ENCODE measurements at regions not wholly inside any gene's neighbourhood (a gene's known extent, or its start where the extent isn't known, plus 50 kb on each side); places are given as distances from the start of the nearest gene placed in this dataset.

DNA sequence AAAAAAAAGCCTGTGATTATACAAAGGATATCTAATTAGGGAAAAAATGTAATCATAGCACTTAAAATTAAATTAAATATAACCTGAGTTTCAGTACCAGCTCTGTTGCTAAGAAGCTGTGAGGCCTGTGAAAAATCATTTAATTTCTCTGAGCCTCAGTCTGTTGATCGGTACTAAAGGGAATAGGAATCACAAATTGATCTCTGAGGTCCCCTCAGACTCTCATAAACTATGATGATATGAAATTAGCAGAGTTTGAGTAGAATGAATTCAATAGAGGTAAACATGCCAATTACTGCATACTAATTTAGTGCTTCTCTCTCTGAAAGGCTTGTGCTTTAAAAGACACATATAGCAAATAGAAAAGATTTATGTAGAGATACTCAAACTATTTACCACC lies 416.8 kb upstream of the NCAM2 start:
- H3K4me3 Mint-ChIP-seq = no peak overlapping the region
- peaks cover 2% of the 10 kb centered on the region for H3K36me3 Mint-ChIP-seq
- H3K9me3 Mint-ChIP-seq = peaks cover 0 to 4% (median 0%) of the 10 kb centered on the region in 3 donors
- no peak overlapping the region for H3K27ac Mint-ChIP-seq
- H3K27me3 Mint-ChIP-seq = no peaks in the 10 kb centered on the region
- H3K4me1 Mint-ChIP-seq = no peaks in the 10 kb centered on the region

DNA sequence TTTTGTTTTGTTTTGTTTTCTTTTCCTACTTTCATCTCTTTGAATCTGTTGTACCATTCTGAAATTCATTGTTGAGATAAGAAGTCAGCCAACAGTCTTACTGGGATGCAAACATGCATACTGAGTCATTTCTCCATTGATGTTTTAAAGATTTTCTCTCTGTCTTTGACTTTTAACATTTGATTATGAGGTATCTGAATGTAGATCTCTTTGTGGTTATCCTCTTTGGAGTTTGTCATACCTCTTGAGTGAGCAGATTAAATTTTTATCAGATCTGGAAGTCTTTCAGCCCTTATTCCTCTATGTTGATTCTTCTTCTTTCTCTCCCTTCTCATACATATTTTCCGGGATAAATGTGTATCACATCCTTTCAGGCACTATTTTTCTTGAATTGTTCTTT lies 406.9 kb upstream of the NCAM2 start:
- Mint-ChIP-seq H3K4me1 (no peaks in the 10 kb centered on the region), H3K9me3 (peaks cover 3 to 9% (median 7%) of the 10 kb centered on the region in 3 donors), H3K4me3 (no peak overlapping the region), H3K36me3 (no peaks in the 10 kb centered on the region), H3K27me3 (no peaks in the 10 kb centered on the region), H3K27ac (peak overlapping the region in 1 of 3 donors; percentile 31)

DNA sequence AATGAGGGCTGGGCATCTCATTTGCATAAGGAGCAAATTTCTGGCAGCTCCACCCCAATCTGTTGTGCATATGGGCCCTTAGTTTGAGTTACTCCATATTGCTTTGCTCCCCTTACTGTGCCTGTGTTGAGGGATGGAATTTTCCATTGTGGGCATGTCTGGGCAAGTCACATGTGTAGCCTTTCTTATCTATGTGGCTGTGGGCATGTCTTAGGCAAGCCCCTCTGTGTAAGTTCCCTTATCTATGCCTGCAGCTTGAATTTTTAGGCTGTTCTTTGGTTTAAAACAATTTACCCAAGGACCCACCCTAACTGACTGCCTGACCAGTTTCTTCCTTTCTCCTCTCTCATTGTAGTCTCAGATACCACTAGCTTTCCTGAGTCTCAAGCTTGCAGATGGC lies 405.7 kb upstream of the NCAM2 start:
- H3K9me3 Mint-ChIP-seq = peaks cover 3 to 9% (median 7%) of the 10 kb centered on the region in 3 donors
- H3K36me3 Mint-ChIP-seq = no peaks in the 10 kb centered on the region
- H3K4me1 Mint-ChIP-seq = no peaks in the 10 kb centered on the region
- H3K4me3 Mint-ChIP-seq = no peak overlapping the region
- no peaks in the 10 kb centered on the region for H3K27me3 Mint-ChIP-seq
- H3K27ac Mint-ChIP-seq = no peak overlapping the region

DNA sequence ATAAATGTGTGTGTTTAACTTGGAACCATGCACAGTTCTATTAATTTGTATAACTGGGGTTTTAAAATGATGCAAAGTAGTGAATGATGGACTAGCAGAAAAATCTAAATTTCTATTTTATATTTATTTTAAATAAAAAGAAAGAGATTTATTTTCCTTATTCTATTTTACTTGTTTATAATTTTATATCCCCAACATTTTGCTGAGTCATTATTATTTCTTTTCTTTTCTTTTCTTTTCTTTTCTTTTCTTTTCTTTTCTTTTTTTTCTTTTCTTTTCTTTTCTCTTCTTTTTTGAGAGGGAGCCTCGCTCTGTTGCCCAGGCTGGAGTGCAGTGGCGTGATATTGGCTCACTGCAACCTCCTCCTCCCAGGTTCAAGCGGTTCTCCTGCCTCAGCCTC lies 395.0 kb upstream of the NCAM2 start:
- Mint-ChIP-seq H3K4me3 (no peak overlapping the region), H3K9me3 (peaks cover 0 to 7% (median 2%) of the 10 kb centered on the region in 3 donors), H3K27ac (no peak overlapping the region), H3K27me3 (no peaks in the 10 kb centered on the region), H3K4me1 (no peaks in the 10 kb centered on the region), H3K36me3 (no peaks in the 10 kb centered on the region)

DNA sequence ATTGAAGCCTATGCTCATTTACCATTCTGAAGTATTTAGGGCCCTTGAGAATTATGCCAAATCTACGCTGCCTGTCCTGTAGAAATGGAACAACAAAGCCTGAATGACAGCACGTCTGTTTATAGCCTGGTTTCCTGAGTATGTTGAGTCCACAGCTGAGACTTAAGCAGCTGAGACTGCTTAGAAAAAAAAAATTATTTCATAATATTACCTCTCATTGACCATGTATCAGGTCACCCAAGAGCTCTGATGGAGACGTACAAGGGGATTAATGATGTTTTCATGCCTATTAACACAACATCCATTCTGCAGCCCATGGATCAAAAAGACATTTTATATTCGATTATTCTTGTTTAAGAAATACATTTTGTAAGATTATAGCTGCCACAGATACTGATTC lies 387.2 kb upstream of the NCAM2 start:
- H3K9me3 Mint-ChIP-seq = peaks cover 1 to 10% (median 2%) of the 10 kb centered on the region in 3 donors
- H3K27ac Mint-ChIP-seq = no peak overlapping the region
- H3K36me3 Mint-ChIP-seq = peaks cover 2% of the 10 kb centered on the region
- H3K4me1 Mint-ChIP-seq = no peaks in the 10 kb centered on the region
- H3K4me3 Mint-ChIP-seq = no peak overlapping the region
- H3K27me3 Mint-ChIP-seq = no peaks in the 10 kb centered on the region

DNA sequence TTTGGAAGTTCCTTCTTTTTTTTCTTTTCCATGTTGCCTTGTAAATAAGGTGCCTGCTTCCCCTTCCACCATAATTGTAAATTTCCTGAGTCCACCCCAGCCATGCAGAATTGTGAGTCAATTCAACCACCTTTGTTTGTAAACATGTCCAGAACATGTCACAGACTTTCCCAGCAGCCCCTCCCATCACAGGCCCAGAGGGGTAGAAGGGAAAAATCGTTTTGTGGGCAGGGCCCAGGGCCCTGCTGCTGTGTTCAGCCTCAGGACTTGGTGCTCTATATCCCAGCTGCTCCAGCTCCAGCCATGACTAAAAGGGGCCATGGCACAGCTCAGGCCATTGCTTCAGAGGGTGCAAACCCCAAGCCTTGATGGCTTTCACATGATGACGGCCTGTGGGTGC lies 384.6 kb upstream of the NCAM2 start:
- Mint-ChIP-seq H3K9me3 (peaks cover 0 to 6% (median 1%) of the 10 kb centered on the region in 3 donors), H3K36me3 (peaks cover 2% of the 10 kb centered on the region), H3K4me1 (no peaks in the 10 kb centered on the region), H3K27ac (no peak overlapping the region), H3K27me3 (no peaks in the 10 kb centered on the region), H3K4me3 (no peak overlapping the region)

DNA sequence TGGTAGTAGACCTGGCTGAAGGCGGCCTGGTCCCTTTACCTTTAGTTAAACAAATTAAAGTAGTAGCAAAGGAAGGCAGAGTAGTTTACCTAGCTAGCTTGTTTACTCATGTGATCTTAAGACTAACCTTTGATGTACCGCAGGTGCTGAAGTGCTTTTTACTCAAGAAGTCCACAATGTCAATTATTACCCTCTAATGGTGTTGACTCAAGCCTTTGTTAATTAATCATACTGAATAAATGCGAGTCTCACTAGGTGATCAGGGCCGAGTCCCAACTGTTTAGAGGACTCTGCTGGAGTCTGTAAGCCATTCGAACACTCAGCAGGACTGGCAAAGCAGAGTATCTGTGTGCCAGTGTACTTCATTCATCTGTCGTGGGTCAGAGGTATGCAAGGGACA lies 381.1 kb upstream of the NCAM2 start:
- H3K27me3 Mint-ChIP-seq = no peaks in the 10 kb centered on the region
- no peak overlapping the region for H3K27ac Mint-ChIP-seq
- H3K4me1 Mint-ChIP-seq = no peaks in the 10 kb centered on the region
- no peak overlapping the region for H3K4me3 Mint-ChIP-seq
- H3K36me3 Mint-ChIP-seq = no peaks in the 10 kb centered on the region
- H3K9me3 Mint-ChIP-seq = peaks cover 0 to 5% (median 2%) of the 10 kb centered on the region in 3 donors

DNA sequence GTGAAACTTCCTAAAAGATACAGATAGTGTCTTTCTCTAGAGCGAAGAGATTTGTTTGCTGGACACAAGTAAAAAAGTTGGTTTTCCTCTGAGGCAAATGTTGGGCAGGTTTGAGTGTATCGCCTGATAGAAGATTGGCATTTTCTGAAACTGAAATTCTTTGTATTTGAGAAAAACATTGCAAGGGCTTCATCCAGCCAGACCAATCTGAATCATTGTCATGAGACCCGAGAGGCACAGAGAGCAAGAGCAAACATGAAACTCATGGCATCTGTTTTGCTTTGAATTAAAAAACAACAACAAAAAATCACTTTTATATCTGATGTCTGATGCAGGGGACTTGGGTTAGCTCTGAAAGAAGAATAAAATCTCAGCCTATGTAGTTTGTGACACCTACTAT lies 379.3 kb upstream of the NCAM2 start:
- no peak overlapping the region for H3K27ac Mint-ChIP-seq
- H3K36me3 Mint-ChIP-seq = no peaks in the 10 kb centered on the region
- no peak overlapping the region for H3K4me3 Mint-ChIP-seq
- no peaks in the 10 kb centered on the region for H3K4me1 Mint-ChIP-seq
- H3K9me3 Mint-ChIP-seq = peaks cover 0 to 7% (median 4%) of the 10 kb centered on the region in 3 donors
- no peaks in the 10 kb centered on the region for H3K27me3 Mint-ChIP-seq

DNA sequence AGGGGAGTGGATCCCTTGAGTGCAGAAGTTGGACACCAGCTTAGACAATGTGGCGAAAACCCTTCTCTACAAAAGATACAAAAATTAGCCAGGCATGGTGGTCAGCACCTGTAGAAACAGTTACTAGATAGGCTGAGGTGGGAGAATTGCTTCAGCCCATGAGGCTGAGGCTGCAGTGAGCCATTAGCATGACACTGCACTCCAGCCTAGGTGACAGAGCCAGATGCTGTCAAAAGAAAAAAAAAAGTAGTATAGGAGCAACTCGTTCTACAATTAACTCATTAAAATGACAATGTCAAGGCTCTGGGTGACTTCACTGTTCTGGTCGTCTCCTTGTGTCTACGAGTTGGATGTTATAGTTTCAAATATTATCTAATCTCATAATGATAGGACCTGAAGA lies 370.6 kb upstream of the NCAM2 start:
- H3K4me3 Mint-ChIP-seq = no peak overlapping the region

DNA sequence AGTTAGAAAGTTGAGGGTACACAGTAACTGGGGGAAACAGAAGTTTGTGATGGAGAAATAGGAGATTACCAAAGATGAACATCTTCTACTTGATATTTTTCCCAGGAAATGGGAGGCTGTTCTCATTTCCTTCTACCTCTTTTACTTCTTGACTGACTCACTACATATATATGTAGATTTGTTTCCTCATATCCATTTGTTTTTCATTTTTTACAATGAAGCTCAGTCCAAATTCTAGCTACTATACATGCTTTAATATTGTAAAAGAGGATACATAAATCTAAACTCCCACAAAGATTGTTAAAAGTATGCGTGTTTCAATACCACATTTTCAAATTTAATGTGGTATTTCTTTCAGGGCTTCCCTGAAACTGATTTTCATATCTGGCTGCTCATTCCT lies 366.6 kb upstream of the NCAM2 start:
- H3K4me1 Mint-ChIP-seq = no peaks in the 10 kb centered on the region
- peaks cover 0 to 15% (median 1%) of the 10 kb centered on the region in 3 donors for H3K9me3 Mint-ChIP-seq
- H3K27ac Mint-ChIP-seq = no peak overlapping the region
- peaks cover 1% of the 10 kb centered on the region for H3K36me3 Mint-ChIP-seq
- no peak overlapping the region for H3K4me3 Mint-ChIP-seq
- H3K27me3 Mint-ChIP-seq = no peaks in the 10 kb centered on the region

More for the DNA sequence above, 370.6 kb upstream of the NCAM2 start:
- H3K36me3 Mint-ChIP-seq = no peaks in the 10 kb centered on the region
- H3K27me3 Mint-ChIP-seq = no peaks in the 10 kb centered on the region
- H3K9me3 Mint-ChIP-seq = peaks cover 2 to 19% (median 10%) of the 10 kb centered on the region in 3 donors
- no peak overlapping the region for H3K27ac Mint-ChIP-seq
- no peaks in the 10 kb centered on the region for H3K4me1 Mint-ChIP-seq

DNA sequence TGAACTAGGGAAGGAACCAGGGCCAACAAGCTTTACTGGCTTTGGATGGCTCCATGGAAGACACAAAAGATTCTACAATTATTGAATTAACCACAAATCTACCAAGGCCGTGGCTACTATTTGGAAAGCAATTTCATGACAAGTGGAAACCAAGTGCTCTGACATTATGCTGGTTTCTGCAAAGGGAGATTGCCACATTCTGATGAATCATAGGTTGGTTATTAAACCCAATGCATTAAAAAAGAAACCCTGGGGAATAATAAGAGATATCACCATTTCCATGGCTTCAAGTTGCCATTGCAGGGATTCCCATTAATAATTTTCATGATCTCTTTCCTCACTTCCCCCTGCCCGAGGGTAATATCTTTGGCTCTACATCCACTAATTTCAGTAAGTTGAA lies 359.2 kb upstream of the NCAM2 start:
- Mint-ChIP-seq H3K4me1 (no peaks in the 10 kb centered on the region), H3K36me3 (peaks cover 1% of the 10 kb centered on the region), H3K27me3 (no peaks in the 10 kb centered on the region)

DNA sequence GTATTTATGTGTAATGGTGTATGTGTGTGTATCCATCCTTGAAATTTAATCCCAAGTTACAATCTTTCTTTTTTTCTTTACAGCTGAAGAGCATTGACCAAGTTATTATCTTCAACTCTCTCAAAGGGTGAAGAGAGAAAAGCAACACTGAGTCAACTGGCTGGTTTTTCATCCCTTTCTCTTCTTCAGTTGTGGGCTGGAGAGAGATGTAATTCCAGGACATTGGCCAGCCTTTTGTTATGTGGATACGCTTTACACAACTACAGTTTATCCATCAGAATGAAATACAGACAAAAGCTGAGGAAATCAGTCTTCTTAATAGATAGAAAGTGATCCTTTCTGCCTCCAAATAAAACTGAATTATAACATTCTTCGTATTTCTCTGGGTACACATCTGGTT lies 357.0 kb upstream of the NCAM2 start:
- Mint-ChIP-seq H3K4me3 (no peak overlapping the region), H3K27me3 (no peaks in the 10 kb centered on the region), H3K9me3 (peaks cover 0 to 3% (median 0%) of the 10 kb centered on the region in 3 donors), H3K4me1 (no peaks in the 10 kb centered on the region), H3K27ac (no peak overlapping the region), H3K36me3 (peaks cover 1% of the 10 kb centered on the region)

More for the DNA sequence above, 359.2 kb upstream of the NCAM2 start:
- H3K27ac Mint-ChIP-seq = no peak overlapping the region
- no peak overlapping the region for H3K4me3 Mint-ChIP-seq
- peaks cover 0 to 6% (median 1%) of the 10 kb centered on the region in 3 donors for H3K9me3 Mint-ChIP-seq

DNA sequence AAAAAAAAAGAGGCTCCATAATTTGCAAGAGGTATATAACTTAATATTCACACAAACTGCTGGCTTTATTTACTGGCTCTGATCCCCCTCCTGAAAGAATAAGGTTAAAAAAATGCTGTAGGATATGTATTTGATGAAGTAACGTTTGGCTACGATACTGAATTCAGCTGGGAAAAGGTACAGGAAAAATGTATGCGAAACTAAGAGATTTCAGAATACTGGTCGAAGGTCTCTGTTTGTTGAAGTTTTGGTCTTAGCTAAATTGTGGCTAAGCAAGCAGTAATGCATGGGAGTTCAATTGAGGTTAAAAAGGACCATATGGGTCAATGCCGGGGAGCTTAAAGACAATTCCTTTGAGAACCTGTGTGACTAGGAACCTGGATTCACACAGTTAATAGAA lies 355.5 kb upstream of the NCAM2 start:
- no peaks in the 10 kb centered on the region for H3K27me3 Mint-ChIP-seq
- no peaks in the 10 kb centered on the region for H3K4me1 Mint-ChIP-seq
- H3K27ac Mint-ChIP-seq = no peak overlapping the region

DNA sequence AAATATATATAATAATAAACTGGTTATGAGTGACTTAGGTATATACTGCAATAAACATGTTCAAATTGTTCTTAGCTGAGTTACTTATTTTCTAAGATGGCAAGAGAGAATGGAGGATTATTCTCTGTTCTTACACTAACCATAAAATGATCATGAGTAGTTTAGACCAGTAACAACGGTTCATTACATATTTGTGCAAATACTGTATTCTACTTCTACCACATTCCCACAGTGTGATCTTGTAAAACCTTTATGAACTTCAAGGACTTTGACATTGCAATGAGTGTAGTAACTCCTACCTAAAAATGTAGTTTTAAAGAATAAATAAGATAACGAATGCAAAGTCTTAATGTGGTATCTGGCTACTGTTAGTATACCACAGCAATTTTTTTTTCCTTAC lies 353.7 kb upstream of the NCAM2 start:
- H3K4me1 Mint-ChIP-seq = no peaks in the 10 kb centered on the region
- H3K27me3 Mint-ChIP-seq = no peaks in the 10 kb centered on the region
- H3K4me3 Mint-ChIP-seq = no peak overlapping the region
- peaks cover 0 to 4% (median 0%) of the 10 kb centered on the region in 3 donors for H3K9me3 Mint-ChIP-seq
- no peaks in the 10 kb centered on the region for H3K36me3 Mint-ChIP-seq
- no peak overlapping the region for H3K27ac Mint-ChIP-seq

More for the DNA sequence above, 355.5 kb upstream of the NCAM2 start:
- H3K9me3 Mint-ChIP-seq = peaks cover 0 to 3% (median 0%) of the 10 kb centered on the region in 3 donors
- H3K4me3 Mint-ChIP-seq = no peak overlapping the region
- H3K36me3 Mint-ChIP-seq = no peaks in the 10 kb centered on the region

DNA sequence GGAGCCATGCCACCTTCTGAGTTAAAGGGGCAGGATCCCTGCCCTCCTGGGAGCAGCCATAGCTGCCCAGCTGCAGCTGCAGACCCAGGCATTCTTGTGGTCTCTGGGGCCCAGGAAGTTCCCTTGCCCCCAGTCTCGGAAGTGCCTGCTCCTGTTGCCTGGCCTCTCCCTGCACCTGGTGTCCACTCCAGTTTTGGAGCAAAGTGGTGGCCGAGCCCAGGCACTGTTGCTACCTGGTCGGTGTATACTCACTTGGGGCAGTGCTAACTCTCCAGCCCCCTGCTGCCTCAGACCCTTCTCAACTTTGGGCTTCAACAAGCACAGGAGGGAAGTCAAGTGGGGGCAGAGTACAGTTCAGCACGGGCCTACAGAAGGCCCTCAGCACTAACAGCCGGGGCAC lies 352.9 kb upstream of the NCAM2 start:
- no peak overlapping the region for H3K27ac Mint-ChIP-seq
- no peaks in the 10 kb centered on the region for H3K27me3 Mint-ChIP-seq
- H3K4me3 Mint-ChIP-seq = peak overlapping the region in 1 of 4 donors; percentile 18
- no peaks in the 10 kb centered on the region for H3K4me1 Mint-ChIP-seq
- peaks cover 0 to 4% (median 0%) of the 10 kb centered on the region in 3 donors for H3K9me3 Mint-ChIP-seq
- H3K36me3 Mint-ChIP-seq = no peaks in the 10 kb centered on the region

DNA sequence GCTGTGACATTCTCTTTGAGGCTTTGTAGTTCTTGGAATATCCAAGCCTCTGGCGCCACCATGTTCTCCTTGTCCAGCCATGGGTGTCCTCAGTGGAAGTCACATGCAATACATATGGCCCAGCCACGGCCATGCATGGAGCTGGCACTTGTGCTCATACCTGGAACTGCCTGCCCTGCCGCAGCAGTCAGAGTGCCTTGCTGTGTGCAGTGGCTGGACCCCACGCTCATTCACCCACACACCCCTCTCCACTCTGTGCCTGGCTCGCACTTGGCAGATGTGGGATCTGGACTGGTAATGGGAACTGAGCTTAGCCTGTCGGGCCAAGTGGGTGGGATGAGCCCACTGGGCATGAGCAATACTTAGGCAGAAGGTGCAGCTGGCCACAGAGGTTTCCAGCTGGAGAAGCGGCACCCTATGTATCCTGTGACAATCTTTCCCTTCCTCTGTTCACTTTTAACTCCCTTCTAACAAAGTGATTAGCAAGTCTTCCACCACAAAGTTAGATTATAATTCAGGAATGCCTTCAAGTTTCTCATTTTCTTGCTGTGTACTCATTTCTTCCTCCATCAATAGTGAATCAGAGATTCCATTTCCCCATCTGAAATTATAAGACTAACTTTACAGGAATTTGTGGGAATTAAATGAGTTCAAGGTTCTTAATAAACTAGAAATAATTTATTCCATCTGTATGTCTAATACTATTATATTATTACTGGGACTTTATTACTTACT lies 351.6 kb upstream of the NCAM2 start:
- no peaks in the 10 kb centered on the region for H3K36me3 Mint-ChIP-seq
- peaks cover 0 to 4% (median 0%) of the 10 kb centered on the region in 3 donors for H3K9me3 Mint-ChIP-seq
- H3K4me1 Mint-ChIP-seq = no peaks in the 10 kb centered on the region
- no peaks in the 10 kb centered on the region for H3K27me3 Mint-ChIP-seq
- no peak overlapping the region for H3K27ac Mint-ChIP-seq
- H3K4me3 Mint-ChIP-seq = no peak overlapping the region

Data from IgD-negative memory B cell (primary cell).